ENCODE measurements at regions not wholly inside any gene's neighbourhood (a gene's known extent, or its start where the extent isn't known, plus 50 kb on each side); places are given as distances from the start of the nearest gene placed in this dataset.
"Not testable (repeated sequence)": the region's sequence is repeated elsewhere in the genome, so short reads cannot be mapped to it uniquely, and the experiment has no call there.

DNA sequence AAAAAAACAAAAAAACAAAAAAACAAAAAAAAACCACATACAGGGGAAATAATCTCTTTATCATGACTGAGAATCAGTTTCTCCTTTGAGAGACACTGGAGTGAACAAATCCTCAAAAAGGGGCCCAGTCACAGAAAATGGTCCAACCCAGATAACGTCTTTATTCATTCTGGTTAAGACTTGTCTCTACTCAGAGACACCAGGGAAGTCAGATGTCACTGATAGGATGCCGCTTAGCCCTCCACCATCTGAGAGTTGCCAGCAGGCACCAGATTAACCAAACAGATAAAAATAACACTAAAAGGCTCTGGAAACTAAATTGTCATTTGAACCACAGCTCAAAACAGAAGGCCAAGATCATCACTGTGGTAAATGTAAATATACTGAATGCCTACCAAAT is 1163.4 kb upstream of the ATXN8OS start:
- Mint-ChIP-seq H3K36me3 (ENCODE audit: low read depth) (no peaks in the 10 kb centered on the region), H3K27me3 (ENCODE audit: low read depth) (no peaks in the 10 kb centered on the region), H3K9me3 (peaks cover 62% of the 10 kb centered on the region), H3K4me1 (ENCODE audit: low read depth) (no peaks in the 10 kb centered on the region), H3K4me3 (no peak overlapping the region), H3K27ac (no peak overlapping the region)
- no peak for DNase-seq (ENCODE audit: low spot score)

DNA sequence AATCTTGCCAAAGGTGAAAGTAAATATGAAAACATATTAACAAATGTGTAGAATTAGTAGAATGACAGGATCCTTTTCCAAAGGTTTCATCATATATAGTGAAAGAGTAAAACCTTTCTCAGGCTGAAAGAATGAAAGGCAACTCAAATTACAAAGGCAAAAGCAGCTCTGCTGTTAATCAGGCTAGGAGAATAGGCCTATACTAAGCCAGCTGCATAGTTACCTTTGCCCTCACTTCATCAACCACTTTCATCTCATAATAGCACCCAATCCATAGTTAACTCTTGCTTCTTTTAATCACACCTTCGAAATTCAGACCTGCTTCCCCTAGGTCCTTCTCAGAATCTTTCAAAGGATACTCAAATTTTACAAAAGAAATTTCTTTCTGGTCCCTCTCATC is 1167.6 kb upstream of the ATXN8OS start:
- Mint-ChIP-seq H3K27ac (no peak overlapping the region), H3K4me3 (no peak overlapping the region), H3K27me3 (ENCODE audit: low read depth) (no peaks in the 10 kb centered on the region), H3K4me1 (ENCODE audit: low read depth) (no peaks in the 10 kb centered on the region), H3K36me3 (ENCODE audit: low read depth) (no peaks in the 10 kb centered on the region), H3K9me3 (peaks cover 51% of the 10 kb centered on the region)
- no peak for DNase-seq (ENCODE audit: low spot score)

DNA sequence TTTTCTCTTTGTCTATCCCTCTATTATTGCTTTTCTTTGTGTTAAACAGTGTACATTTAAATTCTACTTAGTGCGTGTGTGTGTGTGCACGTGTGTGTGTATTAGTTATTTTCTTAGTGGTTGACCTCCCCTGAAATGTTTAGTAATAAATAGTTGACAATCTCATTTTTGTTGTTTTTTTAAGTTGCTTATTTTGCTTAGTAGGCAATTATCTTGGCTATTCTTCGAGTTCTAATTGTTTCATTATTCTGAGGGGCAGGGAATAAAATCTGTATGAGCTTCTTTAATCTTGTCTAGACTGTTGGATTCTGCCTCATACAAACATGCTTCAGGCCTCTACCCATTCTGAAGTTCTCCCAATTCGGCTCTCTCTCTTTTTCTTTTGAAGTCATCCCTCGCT is 1169.0 kb upstream of the ATXN8OS start:
- Mint-ChIP-seq H3K4me1 (ENCODE audit: low read depth) (no peaks in the 10 kb centered on the region), H3K9me3 (peaks cover 55% of the 10 kb centered on the region), H3K36me3 (ENCODE audit: low read depth) (no peaks in the 10 kb centered on the region), H3K4me3 (no peak overlapping the region), H3K27me3 (ENCODE audit: low read depth) (no peaks in the 10 kb centered on the region), H3K27ac (no peak overlapping the region)
- no peak for DNase-seq (ENCODE audit: low spot score)

DNA sequence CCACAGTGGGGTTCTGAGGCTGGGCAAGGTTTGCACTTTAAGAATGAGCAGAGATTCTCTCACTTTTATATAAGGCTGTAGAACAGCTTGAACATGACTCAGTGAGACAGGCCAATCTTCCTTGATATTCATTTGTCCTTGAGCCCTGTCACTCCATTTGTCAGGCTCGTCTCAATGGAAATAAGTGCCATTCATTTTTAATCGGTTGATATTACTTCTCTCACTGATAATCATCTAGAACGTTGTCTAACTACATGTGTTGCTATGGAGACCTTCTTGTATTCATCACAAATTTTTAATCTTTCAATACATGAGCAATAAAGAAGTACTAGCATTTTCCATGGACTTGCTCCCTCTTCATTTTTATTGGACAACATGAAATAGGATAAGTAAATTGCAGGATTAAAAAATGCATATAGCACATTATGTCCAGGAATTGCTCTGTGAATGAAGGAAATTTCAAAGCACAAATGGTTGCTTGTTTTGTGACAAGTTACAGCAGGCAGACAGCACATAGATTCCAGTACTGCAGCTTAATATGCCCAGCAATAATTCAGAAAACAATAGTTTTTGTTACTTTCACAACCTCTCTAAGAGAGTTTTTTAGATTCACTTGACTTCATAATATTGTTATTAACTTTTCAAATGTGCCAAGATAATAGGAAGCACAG is 1178.4 kb upstream of the ATXN8OS start:
- Mint-ChIP-seq H3K4me1 (ENCODE audit: low read depth) (no peaks in the 10 kb centered on the region), H3K27me3 (ENCODE audit: low read depth) (no peaks in the 10 kb centered on the region), H3K9me3 (peaks cover 23% of the 10 kb centered on the region), H3K4me3 (no peak overlapping the region), H3K27ac (no peak overlapping the region), H3K36me3 (ENCODE audit: low read depth) (no peaks in the 10 kb centered on the region)
- no peak for DNase-seq (ENCODE audit: low spot score)

DNA sequence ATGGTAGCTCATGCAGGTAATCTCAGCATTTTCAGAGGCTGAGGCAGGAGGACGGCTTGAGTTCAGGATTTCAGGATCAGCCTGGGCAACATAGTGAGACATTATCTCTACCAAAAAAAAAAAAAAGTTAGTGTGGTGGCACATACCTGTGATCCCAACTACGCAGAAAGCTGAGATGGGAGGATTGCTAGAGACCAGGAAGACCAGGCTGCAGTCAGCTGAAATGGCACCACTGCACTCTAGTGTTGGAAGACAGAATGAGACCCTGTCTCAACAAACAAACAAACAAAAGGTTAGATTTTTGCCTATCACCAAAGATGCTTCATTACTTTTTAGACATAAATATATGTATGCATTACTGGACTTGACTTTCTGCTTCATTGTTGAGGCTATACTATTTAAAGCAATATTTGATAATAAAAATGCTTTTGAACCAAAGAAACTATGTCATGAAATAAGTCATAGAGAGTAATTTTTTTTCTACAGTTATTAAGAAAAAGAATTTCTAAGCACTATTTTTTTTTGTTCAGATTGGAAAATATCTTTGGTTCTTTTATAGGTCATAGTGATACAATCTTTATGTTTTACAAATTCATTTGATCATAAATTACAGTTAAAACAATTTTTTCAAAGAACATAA is 1180.1 kb upstream of the ATXN8OS start:
- Mint-ChIP-seq H3K9me3 (peaks cover 34% of the 10 kb centered on the region), H3K27ac (no peak overlapping the region)
- DNase-seq (ENCODE audit: low spot score): no peak

DNA sequence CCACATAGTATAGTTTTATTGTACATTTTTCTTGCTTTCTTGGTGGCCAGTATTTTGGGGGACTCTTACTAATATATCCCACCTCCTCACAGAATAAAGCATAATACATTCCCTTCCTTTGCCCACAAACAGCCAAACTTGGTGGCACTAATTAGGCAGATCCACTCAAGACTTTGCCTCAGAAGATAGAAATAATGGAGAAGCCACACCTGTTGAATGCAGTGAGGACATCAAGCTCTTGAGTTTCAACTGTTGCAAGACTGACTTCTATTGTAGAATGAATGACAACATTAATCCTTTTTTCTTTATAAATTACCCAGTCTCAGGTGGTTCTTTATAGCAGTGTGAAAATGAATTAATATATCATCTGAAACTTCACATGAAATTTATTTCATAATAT is 1183.6 kb upstream of the ATXN8OS start:
- no peak overlapping the region for H3K27ac Mint-ChIP-seq
- peaks cover 27% of the 10 kb centered on the region for H3K9me3 Mint-ChIP-seq
- no peaks in the 10 kb centered on the region for H3K27me3 Mint-ChIP-seq (ENCODE audit: low read depth)
- DNase-seq (ENCODE audit: low spot score): no peak
- no peak overlapping the region for H3K4me3 Mint-ChIP-seq
- no peaks in the 10 kb centered on the region for H3K36me3 Mint-ChIP-seq (ENCODE audit: low read depth)
- H3K4me1 Mint-ChIP-seq (ENCODE audit: low read depth): no peaks in the 10 kb centered on the region

More for the DNA sequence above, 1180.1 kb upstream of the ATXN8OS start:
- H3K36me3 Mint-ChIP-seq (ENCODE audit: low read depth): no peaks in the 10 kb centered on the region
- H3K4me3 Mint-ChIP-seq: no peak overlapping the region
- no peaks in the 10 kb centered on the region for H3K27me3 Mint-ChIP-seq (ENCODE audit: low read depth)
- no peaks in the 10 kb centered on the region for H3K4me1 Mint-ChIP-seq (ENCODE audit: low read depth)

DNA sequence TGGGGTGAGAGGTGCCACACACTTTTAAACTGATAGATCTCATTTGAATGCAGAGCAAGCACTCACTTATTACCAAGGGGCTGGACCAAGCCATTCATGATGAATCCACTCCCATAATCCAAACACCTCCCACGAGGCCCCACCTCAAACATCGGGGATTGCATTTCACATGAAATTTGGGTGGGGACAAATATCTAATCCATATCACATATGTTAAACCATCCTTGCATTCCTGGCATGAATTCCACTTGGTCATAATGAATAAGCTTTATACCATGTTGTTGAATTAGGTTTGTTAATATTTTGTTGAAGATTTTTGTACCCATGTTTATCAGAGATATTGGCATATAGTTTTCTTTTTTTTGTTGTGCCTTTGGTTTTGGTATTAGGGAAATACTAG is 1198.7 kb upstream of the ATXN8OS start:
- Mint-ChIP-seq H3K27me3 (ENCODE audit: low read depth) (no peaks in the 10 kb centered on the region), H3K9me3 (peaks cover 55% of the 10 kb centered on the region), H3K36me3 (ENCODE audit: low read depth) (no peaks in the 10 kb centered on the region), H3K4me3 (no peak overlapping the region), H3K27ac (no peak overlapping the region), H3K4me1 (ENCODE audit: low read depth) (no peaks in the 10 kb centered on the region)
- DNase-seq (ENCODE audit: low spot score): no peak

DNA sequence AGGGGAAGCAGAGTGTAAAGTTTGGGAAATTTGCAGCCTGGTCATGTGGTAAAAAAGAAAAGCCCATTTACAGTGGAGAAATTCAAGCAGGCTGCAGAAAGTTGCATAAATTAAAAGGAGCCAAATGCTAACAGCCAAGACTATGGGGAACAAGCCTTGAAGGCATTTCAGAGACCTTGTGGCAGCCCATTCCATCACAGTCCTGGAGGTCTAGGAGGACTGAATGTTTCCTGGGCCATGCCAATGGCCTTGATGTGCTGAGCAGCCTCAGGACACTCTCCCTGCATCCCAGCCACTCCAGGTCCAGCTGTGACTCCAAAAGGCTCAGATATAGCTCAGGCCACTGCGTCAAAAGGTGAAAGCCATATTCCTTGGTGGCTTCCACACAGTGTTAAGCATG is 1202.4 kb upstream of the ATXN8OS start:
- Mint-ChIP-seq H3K4me1 (ENCODE audit: low read depth) (no peaks in the 10 kb centered on the region), H3K4me3 (no peak overlapping the region), H3K9me3 (peaks cover 61% of the 10 kb centered on the region), H3K27ac (no peak overlapping the region), H3K27me3 (ENCODE audit: low read depth) (no peaks in the 10 kb centered on the region), H3K36me3 (ENCODE audit: low read depth) (no peaks in the 10 kb centered on the region)
- no peak for DNase-seq (ENCODE audit: low spot score)

DNA sequence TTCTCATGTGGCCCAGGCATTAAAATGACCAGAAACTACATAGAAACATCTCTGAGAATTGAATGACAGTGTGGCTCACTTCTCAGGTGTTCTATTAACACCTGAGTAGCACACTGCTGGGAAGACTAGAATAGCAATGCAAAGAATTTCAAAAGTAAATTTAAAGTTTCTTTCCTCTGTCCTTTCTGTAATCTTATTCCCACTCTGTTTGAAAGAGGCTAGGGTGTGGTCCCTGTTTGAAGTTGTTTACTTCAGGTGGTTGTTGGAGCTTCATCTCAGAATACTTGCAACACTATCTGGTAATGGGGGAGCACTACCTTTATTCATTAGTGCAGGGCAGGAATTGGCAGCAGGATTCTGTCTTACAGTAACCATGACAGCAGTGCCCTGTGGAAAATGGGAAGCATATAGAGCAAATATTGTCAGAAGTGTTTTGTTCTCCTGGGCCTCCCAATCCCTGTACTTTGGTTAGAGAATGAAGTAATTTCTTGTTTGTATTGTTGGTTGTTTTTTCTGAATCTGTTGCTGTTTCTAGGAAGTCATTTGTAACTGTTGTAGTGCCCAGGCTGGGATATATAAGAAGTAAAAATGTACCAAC is 1210.2 kb upstream of the ATXN8OS start:
- Mint-ChIP-seq H3K9me3 (peaks cover 37% of the 10 kb centered on the region), H3K27ac (no peak overlapping the region), H3K27me3 (ENCODE audit: low read depth) (no peaks in the 10 kb centered on the region), H3K4me3 (no peak overlapping the region), H3K36me3 (ENCODE audit: low read depth) (no peaks in the 10 kb centered on the region), H3K4me1 (ENCODE audit: low read depth) (no peaks in the 10 kb centered on the region)
- DNase-seq (ENCODE audit: low spot score): no peak

DNA sequence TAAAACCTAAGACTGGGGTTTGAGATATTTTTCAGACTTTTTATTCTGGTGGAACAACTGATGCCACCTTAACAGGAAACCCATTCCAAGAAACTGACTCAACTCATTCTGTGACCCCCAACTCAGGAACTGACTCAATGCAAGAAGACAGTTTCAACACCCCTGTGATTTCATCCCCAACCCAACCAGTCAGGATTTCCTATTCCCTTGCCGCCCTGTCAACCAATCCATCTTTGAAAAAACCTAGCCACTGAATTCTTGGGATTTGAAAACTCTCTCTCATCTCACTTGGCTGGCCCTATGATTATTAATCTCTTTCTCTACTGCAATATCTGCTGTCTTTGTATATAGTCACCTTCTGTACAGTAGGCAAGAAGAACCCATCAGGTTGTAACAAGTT is 1211.9 kb upstream of the ATXN8OS start:
- Mint-ChIP-seq H3K4me1 (ENCODE audit: low read depth) (no peaks in the 10 kb centered on the region), H3K27ac (no peak overlapping the region), H3K4me3 (no peak overlapping the region), H3K9me3 (peaks cover 43% of the 10 kb centered on the region), H3K27me3 (ENCODE audit: low read depth) (no peaks in the 10 kb centered on the region), H3K36me3 (ENCODE audit: low read depth) (no peaks in the 10 kb centered on the region)
- no peak for DNase-seq (ENCODE audit: low spot score)

DNA sequence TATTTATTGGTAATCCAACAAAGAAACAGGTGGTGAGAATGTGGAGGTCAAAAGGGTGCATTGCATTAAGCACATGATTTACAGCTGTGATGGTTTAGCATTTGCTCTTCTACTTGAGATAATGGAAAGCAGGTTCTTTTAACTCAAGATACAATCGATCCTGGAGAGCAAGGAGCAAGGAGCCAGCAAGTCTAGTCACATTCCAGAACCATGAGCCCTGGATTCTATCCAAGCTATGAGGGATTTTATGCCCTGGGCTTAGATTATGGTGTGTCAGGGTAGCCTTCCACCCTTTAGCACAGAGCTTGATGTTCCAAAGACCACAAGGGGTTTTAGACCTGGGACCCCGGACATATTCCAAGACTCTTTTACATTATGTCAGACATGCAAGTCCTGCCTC is 1213.9 kb upstream of the ATXN8OS start:
- H3K27me3 Mint-ChIP-seq (ENCODE audit: low read depth); H3K4me1 Mint-ChIP-seq (ENCODE audit: low read depth); H3K4me3 Mint-ChIP-seq; H3K27ac Mint-ChIP-seq; H3K36me3 Mint-ChIP-seq (ENCODE audit: low read depth); DNase-seq (ENCODE audit: low spot score): not testable (repeated sequence)
- H3K9me3 Mint-ChIP-seq: peaks cover 52% of the 10 kb centered on the region

DNA sequence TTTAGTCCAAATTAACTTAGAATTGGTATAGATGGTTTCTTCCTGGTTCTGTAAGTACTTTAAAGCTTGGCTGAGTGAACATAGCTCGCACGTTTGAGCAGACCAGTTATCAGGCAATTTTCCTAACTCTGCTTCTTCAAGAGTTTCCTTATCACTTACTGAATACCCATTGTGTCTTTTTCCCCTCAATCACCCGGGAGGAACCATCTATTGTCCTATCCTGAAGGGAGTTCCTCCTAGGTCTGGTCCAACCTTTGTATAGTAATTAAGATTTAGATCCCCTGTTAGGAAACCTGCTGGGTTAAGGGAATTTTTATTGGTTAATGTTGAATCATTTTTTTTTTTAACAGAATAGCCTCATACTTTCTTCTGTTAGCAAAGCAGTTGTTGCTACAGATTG is 1215.0 kb upstream of the ATXN8OS start:
- H3K27me3 Mint-ChIP-seq (ENCODE audit: low read depth); DNase-seq (ENCODE audit: low spot score); H3K4me1 Mint-ChIP-seq (ENCODE audit: low read depth); H3K36me3 Mint-ChIP-seq (ENCODE audit: low read depth); H3K27ac Mint-ChIP-seq; H3K4me3 Mint-ChIP-seq: not testable (repeated sequence)
- peaks cover 44% of the 10 kb centered on the region for H3K9me3 Mint-ChIP-seq

DNA sequence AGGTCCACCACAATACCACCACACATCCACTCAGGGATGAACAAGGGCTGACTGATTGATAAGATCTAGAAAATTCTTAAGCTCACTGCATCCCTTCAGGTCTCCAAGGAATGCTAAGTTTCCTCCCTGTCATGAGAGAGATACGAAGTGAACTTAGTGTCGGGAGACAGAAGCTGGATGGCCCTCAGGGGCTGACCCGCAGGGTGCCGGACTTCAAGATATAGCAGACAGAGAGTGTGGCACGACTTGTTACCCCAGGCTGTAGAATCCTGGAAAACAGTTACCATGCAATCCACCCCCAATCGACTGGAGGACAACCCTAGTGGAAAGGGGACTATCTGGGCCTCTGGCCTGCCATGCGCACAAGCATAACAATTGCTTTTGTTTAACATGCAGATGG is 1217.5 kb upstream of the ATXN8OS start:
- H3K4me3 Mint-ChIP-seq; DNase-seq (ENCODE audit: low spot score); H3K4me1 Mint-ChIP-seq (ENCODE audit: low read depth); H3K27me3 Mint-ChIP-seq (ENCODE audit: low read depth); H3K27ac Mint-ChIP-seq; H3K36me3 Mint-ChIP-seq (ENCODE audit: low read depth): not testable (repeated sequence)
- peaks cover 37% of the 10 kb centered on the region for H3K9me3 Mint-ChIP-seq

DNA sequence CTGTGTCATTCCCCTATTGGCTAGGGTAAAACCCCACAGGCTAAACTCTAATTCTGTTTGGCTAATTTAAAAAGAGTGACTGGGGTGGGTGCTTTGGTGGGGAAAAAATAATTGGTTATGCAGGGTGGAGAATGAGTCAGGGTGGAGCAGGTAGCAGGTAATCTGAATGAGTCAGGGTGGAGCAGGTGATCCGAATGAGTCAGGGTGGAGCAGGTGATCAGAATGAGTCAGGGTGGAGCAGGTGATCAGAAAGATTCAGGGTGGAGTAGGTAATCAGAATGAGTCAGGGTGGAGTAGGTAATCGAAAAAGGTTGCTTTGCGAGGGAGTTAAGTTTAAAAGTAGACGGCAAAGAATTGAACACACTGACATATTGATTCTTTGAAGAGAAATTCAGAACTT is 1218.8 kb upstream of the ATXN8OS start:
- H3K36me3 Mint-ChIP-seq (ENCODE audit: low read depth): no peaks in the 10 kb centered on the region
- peaks cover 37% of the 10 kb centered on the region for H3K9me3 Mint-ChIP-seq
- no peaks in the 10 kb centered on the region for H3K27me3 Mint-ChIP-seq (ENCODE audit: low read depth)
- DNase-seq (ENCODE audit: low spot score): no peak
- no peaks in the 10 kb centered on the region for H3K4me1 Mint-ChIP-seq (ENCODE audit: low read depth)
- H3K27ac Mint-ChIP-seq: no peak overlapping the region
- H3K4me3 Mint-ChIP-seq: no peak overlapping the region

DNA sequence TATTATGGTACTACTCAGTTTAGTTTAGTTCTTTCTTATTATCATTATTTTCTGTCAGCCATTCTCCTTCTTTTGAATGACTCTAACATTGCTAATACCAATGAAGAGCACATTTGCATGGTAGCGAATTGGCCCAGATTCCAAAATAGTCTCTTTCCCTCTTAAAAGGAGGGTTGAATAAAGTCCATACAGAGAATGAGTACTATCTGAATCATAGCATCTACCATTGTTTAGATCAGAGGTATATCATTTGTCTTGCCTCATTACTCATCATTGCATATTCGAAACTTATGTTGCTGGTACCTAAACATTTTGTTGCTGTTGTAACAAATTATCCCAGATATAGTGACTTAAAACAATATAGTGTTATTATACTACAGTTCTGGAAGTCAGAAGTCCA is 1235.3 kb upstream of the ATXN8OS start:
- no peak for DNase-seq (ENCODE audit: low spot score)
- peaks cover 34% of the 10 kb centered on the region for H3K9me3 Mint-ChIP-seq
- no peak overlapping the region for H3K4me3 Mint-ChIP-seq
- H3K4me1 Mint-ChIP-seq (ENCODE audit: low read depth): no peaks in the 10 kb centered on the region
- no peak overlapping the region for H3K27ac Mint-ChIP-seq
- H3K36me3 Mint-ChIP-seq (ENCODE audit: low read depth): no peaks in the 10 kb centered on the region
- no peaks in the 10 kb centered on the region for H3K27me3 Mint-ChIP-seq (ENCODE audit: low read depth)

Measured in T-helper 2 cell treated with Interferon-gamma antibody and Interleukin-4, amounts not matched to agents 5 μg/mL and 100 μg/mL, for 36 hours (primary cell).